GM10266 (cell line): ENCODE measurements at regions not wholly inside any gene's neighbourhood (a gene's known extent, or its start where the extent isn't known, plus 50 kb on each side); places are given as distances from the start of the nearest gene placed in this dataset.

Source experiments
- DNase-seq: peaks from one replicate; pipeline ENCODE4 v3.0.0; 2012; ENCODE audit errors: extremely low spot score
- TF ChIP-seq, protein P1 (sequence below): IDR thresholded peaks from 2 replicates; pipeline ENCODE4 v1.5.1; 2012; ENCODE audit warnings: mild to moderate bottlenecking, low read depth; ENCODE audit not compliant: control insufficient read depth, insufficient read depth; ENCODE audit errors: missing control alignments

GRCh38 chr13:22074403-22074802, 403.5 kb downstream of the FGF9 start:
- DNase-seq = no peak

DNA sequence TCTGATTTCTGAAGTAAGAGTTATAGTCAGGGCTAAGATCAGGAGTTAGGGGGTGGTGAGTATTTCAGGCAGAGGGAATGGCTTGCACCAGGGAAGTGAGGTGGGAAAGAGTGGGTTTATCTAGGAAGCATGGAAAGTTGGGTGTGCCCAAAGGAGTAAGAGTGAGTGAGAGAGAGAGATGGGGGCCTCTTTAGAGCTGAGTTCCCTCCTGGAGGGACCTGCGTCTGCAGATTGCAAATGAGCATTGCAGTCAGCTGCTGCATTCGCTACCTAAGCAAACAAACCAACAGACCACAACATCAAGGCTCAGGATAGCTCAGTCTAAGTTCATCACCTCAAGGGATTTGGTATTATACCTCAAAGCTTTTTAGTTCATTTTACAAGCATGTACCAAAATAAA, 405.8 kb downstream of the FGF9 start:
- TF ChIP-seq, protein P1, sequence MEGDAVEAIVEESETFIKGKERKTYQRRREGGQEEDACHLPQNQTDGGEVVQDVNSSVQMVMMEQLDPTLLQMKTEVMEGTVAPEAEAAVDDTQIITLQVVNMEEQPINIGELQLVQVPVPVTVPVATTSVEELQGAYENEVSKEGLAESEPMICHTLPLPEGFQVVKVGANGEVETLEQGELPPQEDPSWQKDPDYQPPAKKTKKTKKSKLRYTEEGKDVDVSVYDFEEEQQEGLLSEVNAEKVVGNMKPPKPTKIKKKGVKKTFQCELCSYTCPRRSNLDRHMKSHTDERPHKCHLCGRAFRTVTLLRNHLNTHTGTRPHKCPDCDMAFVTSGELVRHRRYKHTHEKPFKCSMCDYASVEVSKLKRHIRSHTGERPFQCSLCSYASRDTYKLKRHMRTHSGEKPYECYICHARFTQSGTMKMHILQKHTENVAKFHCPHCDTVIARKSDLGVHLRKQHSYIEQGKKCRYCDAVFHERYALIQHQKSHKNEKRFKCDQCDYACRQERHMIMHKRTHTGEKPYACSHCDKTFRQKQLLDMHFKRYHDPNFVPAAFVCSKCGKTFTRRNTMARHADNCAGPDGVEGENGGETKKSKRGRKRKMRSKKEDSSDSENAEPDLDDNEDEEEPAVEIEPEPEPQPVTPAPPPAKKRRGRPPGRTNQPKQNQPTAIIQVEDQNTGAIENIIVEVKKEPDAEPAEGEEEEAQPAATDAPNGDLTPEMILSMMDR = no peak
- DNase-seq = peak; percentile 13

More at GRCh38 chr13:22074403-22074802, 403.5 kb downstream of the FGF9 start:
- TF ChIP-seq, protein P1 = no peak

- TF ChIP-seq, protein P1 = no peak
- DNase-seq = no peak
These were observed 406.4 kb downstream of the FGF9 start for GRCh38 chr13:22077205-22077683.

DNA sequence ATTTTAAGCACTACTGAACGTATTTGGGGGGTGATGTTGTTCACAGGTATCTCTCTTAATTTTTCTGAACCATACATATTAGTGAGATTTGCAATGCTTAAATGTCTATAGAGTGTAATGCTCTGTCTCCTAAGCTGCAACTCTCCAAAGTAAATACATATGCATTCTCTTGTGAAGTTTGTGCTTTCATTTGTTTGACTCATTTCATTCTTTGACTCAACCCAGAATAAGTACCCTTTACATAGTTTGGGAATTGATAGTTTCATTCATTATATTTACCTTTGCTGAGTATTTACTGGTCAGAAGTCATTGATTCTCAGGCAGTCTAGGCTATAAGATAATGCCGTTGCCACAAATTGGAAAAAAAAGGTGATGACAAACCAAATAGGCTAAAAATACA, 406.9 kb downstream of the FGF9 start:
- TF ChIP-seq, protein P1 = no peak
- no peak for DNase-seq

DNA sequence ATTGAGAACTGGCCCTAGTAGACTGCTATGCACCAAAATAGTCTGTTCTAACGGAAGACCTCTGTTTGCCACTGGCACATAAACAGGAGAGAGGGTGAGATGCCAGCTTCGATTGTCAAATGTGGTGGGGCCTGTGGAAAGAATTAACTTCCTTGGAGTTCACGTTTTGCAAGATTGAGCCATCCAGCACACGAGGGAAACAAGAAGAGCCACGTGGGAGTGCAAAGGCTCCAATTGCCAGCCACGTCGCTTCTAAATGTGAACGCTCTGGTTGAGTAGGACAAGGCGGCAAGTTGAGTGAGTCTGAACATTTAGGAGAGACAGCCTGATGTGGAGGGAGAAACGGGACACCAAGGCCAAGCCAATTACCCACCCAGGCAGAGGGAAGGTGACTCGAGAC, 409.1 kb downstream of the FGF9 start:
- DNase-seq = no peak
- TF ChIP-seq, protein P1 = no peak

DNA sequence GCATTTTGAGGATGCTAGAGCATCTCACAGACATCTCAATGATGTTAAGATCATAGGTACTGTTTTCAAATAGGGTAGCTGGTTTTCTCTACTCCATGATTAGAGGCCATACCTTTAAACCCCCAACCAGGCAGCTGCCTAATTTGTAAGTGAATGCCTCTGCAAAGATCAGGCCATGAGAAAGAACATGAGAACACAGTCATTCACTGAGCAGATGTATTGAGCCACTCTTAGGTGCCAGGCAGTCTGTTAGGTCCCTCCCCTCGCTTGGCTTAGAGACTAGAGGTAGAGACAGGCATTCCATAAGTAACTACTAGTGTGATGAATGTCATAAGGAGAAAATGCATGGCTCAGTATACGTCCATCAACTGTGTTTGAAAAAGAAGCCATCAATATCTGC, 410.0 kb downstream of the FGF9 start:
- TF ChIP-seq, protein P1 = no peak
- DNase-seq = no peak

- TF ChIP-seq, protein P1 = no peak
- DNase-seq = no peak
These were observed 410.6 kb downstream of the FGF9 start for GRCh38 chr13:22081430-22081829.

DNA sequence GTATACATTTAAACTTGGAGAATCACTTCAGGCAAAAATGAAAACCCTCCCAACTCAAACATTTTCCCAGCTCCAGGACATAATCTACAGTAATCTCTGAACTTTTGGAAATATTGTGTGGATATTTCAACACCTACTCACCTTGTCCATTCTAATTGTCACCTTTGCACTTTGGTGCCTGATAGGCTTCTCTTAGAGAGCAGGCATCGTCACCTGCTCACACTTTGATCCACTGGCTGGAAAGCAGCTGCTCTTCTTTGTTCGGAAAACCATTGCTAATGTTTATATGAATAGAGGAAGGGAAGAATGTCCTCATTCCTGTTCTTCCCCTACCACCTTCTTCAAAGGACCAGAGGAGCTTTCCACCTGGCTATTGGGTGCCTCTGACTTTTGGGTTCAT, 411.2 kb downstream of the FGF9 start:
- TF ChIP-seq, protein P1 = no peak
- no peak for DNase-seq
